Breast epithelium (tissue), 4 donors: ENCODE measurements at regions not wholly inside any gene's neighbourhood (a gene's known extent, or its start where the extent isn't known, plus 50 kb on each side); places are given as distances from the start of the nearest gene placed in this dataset.

Experiments used
- DNase-seq, 2 donors: peaks; one replicate each; pipeline ENCODE4 v3.0.0-alpha.2; 2019; ENCODE audit warnings: low spot score in 2 of 2
- H3K27ac ChIP-seq, 2 donors: fragments of 200-600 bp; sonication (generic) in 1 of 2; one replicate each; pipeline ENCODE4 v1.5.1; 2016 to 2019; ENCODE audit warnings: mild to moderate bottlenecking in 1 of 2
- H3K27me3 ChIP-seq, 2 donors: fragments of 200-600 bp; sonication (generic) in 1 of 2; one replicate each; pipeline versions ENCODE4 v1.5.1 to v1.6.0; 2017 to 2019; ENCODE audit warnings: control low read depth in 1 of 2, mild to moderate bottlenecking in 1 of 2
- H3K36me3 ChIP-seq: fragments of 200-600 bp; one replicate; pipeline ENCODE4 v1.5.1; 2019
- H3K4me1 ChIP-seq, 2 donors: fragments of 200-600 bp; sonication (generic); one replicate each; pipeline ENCODE4 v1.5.1; 2016 to 2019; ENCODE audit warnings: control low read depth in 1 of 2
- H3K4me3 ChIP-seq, 3 donors: fragments of 200-600 bp; sonication (generic); 1 replicate in 2 of 3; 2 replicates in 1 of 3; pipeline ENCODE4 v1.5.1; 2016 to 2019; ENCODE audit warnings: mild to moderate bottlenecking in 3 of 3, moderate library complexity in 2 of 3
- H3K9me3 ChIP-seq, 2 donors: fragments of 200-600 bp; sonication (generic) in 1 of 2; one replicate each; pipeline ENCODE4 v1.5.1; 2016 to 2019; ENCODE audit warnings: control low read depth in 1 of 2
- POLR2A ChIP-seq: fragments of 450-650 bp; IDR thresholded peaks from one replicate; pipeline ENCODE4 v1.6.1; 2016; ENCODE audit warnings: antibody characterized with exemption, mild to moderate bottlenecking, moderate library complexity
- POLR2AphosphoS5 ChIP-seq, 3 donors: sonication (generic); formaldehyde crosslinking; IDR thresholded peaks; one replicate each; pipeline ENCODE4 v1.6.1; 2017; ENCODE audit warnings: antibody characterized with exemption in 3 of 3
- intact Hi-C: fragments of 100-400 bp; cut with DNase I; formaldehyde crosslinking; loops from one replicate; pipeline ENCODE4 v1.15.1; 2023; ENCODE audit warnings: low total_unique reads
- TF ChIP-seq, protein P1 (sequence below), 3 donors: fragments of 450-650 bp; IDR thresholded peaks; one replicate each; pipeline ENCODE4 v1.5.1; 2016 to 2017; ENCODE audit warnings: antibody characterized with exemption in 3 of 3, mild to moderate bottlenecking in 3 of 3, moderate library complexity in 3 of 3

DNA sequence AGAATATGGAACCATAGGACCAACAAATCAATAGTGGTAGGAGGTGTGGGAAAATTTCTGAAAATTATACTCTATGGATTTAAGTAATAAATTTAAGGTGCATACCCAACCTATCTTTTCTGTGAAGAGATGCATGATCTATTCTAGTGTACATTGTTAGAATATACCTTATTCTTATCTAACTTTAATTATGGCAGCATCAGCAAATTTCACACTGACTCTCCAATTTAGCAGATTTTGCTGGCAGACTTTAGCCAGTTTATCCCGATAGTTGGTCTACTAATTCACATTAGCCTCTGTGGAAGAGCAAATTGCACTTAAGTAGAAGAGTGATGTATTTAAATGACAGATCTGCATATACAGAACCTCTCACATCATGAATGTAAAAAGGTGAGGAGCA, 400.0 kb downstream of the PLA2G4A start:
- Histone ChIP-seq H3K27ac (no peak overlapping the region), H3K4me3 (no peak overlapping the region), H3K27me3 (no peaks in the 10 kb centered on the region), H3K36me3 (no peaks in the 10 kb centered on the region), H3K4me1 (no peaks in the 10 kb centered on the region), H3K9me3 (no peaks in the 10 kb centered on the region)
- intact Hi-C loops: no loop called here
- TF ChIP-seq POLR2A: no peak
- no peak for TF ChIP-seq POLR2AphosphoS5 (IDR thresholded peaks at IDR 0.05)
- TF ChIP-seq, protein P1, sequence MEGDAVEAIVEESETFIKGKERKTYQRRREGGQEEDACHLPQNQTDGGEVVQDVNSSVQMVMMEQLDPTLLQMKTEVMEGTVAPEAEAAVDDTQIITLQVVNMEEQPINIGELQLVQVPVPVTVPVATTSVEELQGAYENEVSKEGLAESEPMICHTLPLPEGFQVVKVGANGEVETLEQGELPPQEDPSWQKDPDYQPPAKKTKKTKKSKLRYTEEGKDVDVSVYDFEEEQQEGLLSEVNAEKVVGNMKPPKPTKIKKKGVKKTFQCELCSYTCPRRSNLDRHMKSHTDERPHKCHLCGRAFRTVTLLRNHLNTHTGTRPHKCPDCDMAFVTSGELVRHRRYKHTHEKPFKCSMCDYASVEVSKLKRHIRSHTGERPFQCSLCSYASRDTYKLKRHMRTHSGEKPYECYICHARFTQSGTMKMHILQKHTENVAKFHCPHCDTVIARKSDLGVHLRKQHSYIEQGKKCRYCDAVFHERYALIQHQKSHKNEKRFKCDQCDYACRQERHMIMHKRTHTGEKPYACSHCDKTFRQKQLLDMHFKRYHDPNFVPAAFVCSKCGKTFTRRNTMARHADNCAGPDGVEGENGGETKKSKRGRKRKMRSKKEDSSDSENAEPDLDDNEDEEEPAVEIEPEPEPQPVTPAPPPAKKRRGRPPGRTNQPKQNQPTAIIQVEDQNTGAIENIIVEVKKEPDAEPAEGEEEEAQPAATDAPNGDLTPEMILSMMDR (IDR thresholded peaks at IDR 0.05): no peak
- DNase-seq: no peak

DNA sequence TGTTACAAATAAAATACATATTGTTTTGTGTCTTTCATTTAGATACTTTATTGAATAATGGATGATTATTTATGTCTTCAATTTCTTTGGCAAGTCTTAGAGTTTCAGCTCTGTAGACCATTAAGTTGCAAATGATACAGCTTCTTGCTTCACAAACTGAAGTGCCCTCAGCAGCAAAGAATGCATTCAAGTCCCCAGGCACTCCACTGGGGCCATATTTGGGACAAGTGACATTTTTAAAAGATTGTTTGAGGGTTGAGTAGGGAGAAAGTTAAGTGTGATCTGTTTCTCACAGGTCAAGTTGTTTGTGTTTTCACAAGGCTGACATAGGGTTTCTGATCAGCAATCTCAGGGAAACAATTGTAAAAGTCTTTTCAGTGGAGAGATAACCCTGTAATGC, 400.7 kb downstream of the PLA2G4A start:
- TF ChIP-seq POLR2A: no peak
- TF ChIP-seq, protein P1 (IDR thresholded peaks at IDR 0.05): no peak
- TF ChIP-seq POLR2AphosphoS5 (IDR thresholded peaks at IDR 0.05): no peak

DNA sequence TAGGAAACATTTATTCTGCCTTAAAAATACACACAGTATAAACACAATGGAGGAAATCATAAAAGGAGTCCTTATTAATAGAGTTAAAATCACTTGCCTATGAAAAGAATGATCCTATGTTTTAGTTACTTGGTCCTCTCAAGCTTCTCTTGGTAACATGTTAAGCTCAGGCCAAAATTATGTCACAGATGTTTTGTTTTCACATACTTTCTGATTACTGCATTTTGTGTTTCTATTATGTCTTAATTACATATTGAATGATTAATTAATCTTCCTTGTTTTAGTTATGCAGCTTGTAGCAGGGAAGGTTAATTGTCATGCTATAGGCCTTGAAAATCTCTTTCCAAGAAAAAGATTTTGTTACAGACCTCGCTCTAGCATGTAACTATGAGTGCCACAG, 406.0 kb downstream of the PLA2G4A start:
- TF ChIP-seq, protein P1 (IDR thresholded peaks at IDR 0.05): no peak
- TF ChIP-seq POLR2AphosphoS5 (IDR thresholded peaks at IDR 0.05) (no peak), POLR2A (no peak)
- H3K9me3 ChIP-seq: no peaks in the 10 kb centered on the region
- no peak overlapping the region for H3K4me3 ChIP-seq
- no peak overlapping the region for H3K27ac ChIP-seq
- intact Hi-C loops: no loop called here
- no peaks in the 10 kb centered on the region for H3K36me3 ChIP-seq
- DNase-seq: no peak
- H3K27me3 ChIP-seq: no peaks in the 10 kb centered on the region
- H3K4me1 ChIP-seq: no peaks in the 10 kb centered on the region

More for the DNA sequence above, 400.7 kb downstream of the PLA2G4A start:
- Histone ChIP-seq H3K27ac (no peak overlapping the region), H3K4me3 (no peak overlapping the region), H3K9me3 (no peaks in the 10 kb centered on the region), H3K4me1 (no peaks in the 10 kb centered on the region), H3K36me3 (no peaks in the 10 kb centered on the region), H3K27me3 (no peaks in the 10 kb centered on the region)
- DNase-seq: no peak
- intact Hi-C loops: no loop called here

- H3K4me3 ChIP-seq: no peak overlapping the region
- no peak for DNase-seq
- intact Hi-C loops: no loop called here
Measured at GRCh38 chr1:187236199-187236598, 407.4 kb downstream of the PLA2G4A start.

DNA sequence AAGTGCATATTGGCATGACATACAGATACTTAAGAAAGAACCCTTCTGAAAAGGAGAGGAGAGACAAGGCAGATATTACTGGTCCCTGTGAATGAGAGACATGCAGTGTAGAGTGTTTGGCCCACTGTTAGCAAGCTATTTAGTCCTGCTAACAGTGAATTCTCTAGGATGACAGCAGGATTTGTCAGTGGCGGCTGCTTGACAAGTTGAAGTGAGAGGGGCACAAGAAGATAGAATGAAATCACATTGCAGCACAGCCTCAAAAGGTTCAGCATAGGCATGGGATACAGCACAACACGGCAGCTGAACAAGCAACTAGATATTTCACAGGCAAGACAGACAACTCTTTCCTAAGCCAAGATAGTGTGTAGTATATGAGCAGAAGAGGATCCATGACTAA, 407.9 kb downstream of the PLA2G4A start:
- intact Hi-C loops: no loop called here
- Histone ChIP-seq H3K36me3 (no peaks in the 10 kb centered on the region), H3K27me3 (no peaks in the 10 kb centered on the region), H3K9me3 (no peaks in the 10 kb centered on the region), H3K4me1 (no peaks in the 10 kb centered on the region), H3K27ac (no peak overlapping the region), H3K4me3 (no peak overlapping the region)
- no peak for DNase-seq
- TF ChIP-seq, protein P1 (IDR thresholded peaks at IDR 0.05): no peak
- no peak for TF ChIP-seq POLR2AphosphoS5 (IDR thresholded peaks at IDR 0.05)
- no peak for TF ChIP-seq POLR2A

More at GRCh38 chr1:187236199-187236598, 407.4 kb downstream of the PLA2G4A start:
- Histone ChIP-seq H3K9me3 (no peaks in the 10 kb centered on the region), H3K27ac (no peak overlapping the region), H3K36me3 (no peaks in the 10 kb centered on the region), H3K27me3 (no peaks in the 10 kb centered on the region), H3K4me1 (no peaks in the 10 kb centered on the region)
- TF ChIP-seq POLR2AphosphoS5 (IDR thresholded peaks at IDR 0.05): no peak
- TF ChIP-seq, protein P1 (IDR thresholded peaks at IDR 0.05): no peak
- TF ChIP-seq POLR2A: no peak
